ENCODE measurements at regions not wholly inside any gene's neighbourhood (a gene's known extent, or its start where the extent isn't known, plus 50 kb on each side); places are given as distances from the start of the nearest gene placed in this dataset.

- H3K36me3 ChIP-seq (ENCODE audit: control insufficient read depth in 2 of 2, insufficient read depth in 1 of 2, low read length in 2 of 2), result no peaks in the 10 kb centered on the region
- no peaks in the 10 kb centered on the region for H3K4me1 ChIP-seq (ENCODE audit: control insufficient read depth, insufficient read depth, low read length)
- no peak overlapping the region for H3K27ac ChIP-seq (ENCODE audit: extremely low read depth, low read depth, low read length)
- CTCF ChIA-PET, result no interaction called here
- POLR2A ChIA-PET, result no interaction called here
- no peak overlapping the region for H3K4me3 ChIP-seq (ENCODE audit: low read depth, low read length)
- no peaks in the 10 kb centered on the region for H3K9me3 ChIP-seq (ENCODE audit: control insufficient read depth, insufficient read depth, low read depth, low read length)
- TF ChIP-seq ZNF624 (tag by site-specific recombination; IDR thresholded peaks at IDR 0.05) (no peak), ZNF513 (tag by site-specific recombination; IDR thresholded peaks at IDR 0.05) (no peak), ZNF280D (tag by site-specific recombination; IDR thresholded peaks at IDR 0.05) (no peak), PRDM10 (tag by site-specific recombination; IDR thresholded peaks at IDR 0.05) (no peak), YY1 (tag by site-specific recombination; IDR thresholded peaks at IDR 0.05) (no peak), ZNF777 (tag by site-specific recombination; IDR thresholded peaks at IDR 0.05; ENCODE audit: borderline replicate concordance) (no peak), GFI1B (tag by site-specific recombination; IDR thresholded peaks at IDR 0.05) (no peak), INSM2 (tag by site-specific recombination; IDR thresholded peaks at IDR 0.05) (no peak), ZFP37 (tag by site-specific recombination; IDR thresholded peaks at IDR 0.05) (no peak), ZNF510 (tag by site-specific recombination; IDR thresholded peaks at IDR 0.05; ENCODE audit: insufficient replicate concordance) (no peak), ZEB2 (tag by site-specific recombination; IDR thresholded peaks at IDR 0.05) (no peak), ZBTB49 (tag by site-specific recombination; IDR thresholded peaks at IDR 0.05; ENCODE audit: low read depth) (no peak), ZNF660 (tag by site-specific recombination; IDR thresholded peaks at IDR 0.05) (no peak), ZFP41 (tag by site-specific recombination; IDR thresholded peaks at IDR 0.05; ENCODE audit: borderline replicate concordance) (no peak), PATZ1 (tag by site-specific recombination; IDR thresholded peaks at IDR 0.05) (no peak)
These were observed 93.5 kb downstream of the PUS7L start for GRCh38 chr12:43665091-43665490.
